Midbrain (tissue), 1 donor: ENCODE measurements at regions not wholly inside any gene's neighbourhood (a gene's known extent, or its start where the extent isn't known, plus 50 kb on each side); places are given as distances from the start of the nearest gene placed in this dataset.
"Not testable (repeated sequence)": the region's sequence is repeated elsewhere in the genome, so short reads cannot be mapped to it uniquely, and the experiment has no call there.

Experiments
- DNase-seq: peaks from one replicate; lab custom pipeline; 2025; lab: John Stamatoyannopoulos, UW

- DNase-seq, result no peak
These were observed 108.3 kb upstream of the CPSF6 start for GRCh38 chr12:69131077-69131476.

- no peak for DNase-seq
These were observed 102.3 kb upstream of the CPSF6 start for GRCh38 chr12:69136931-69137613.

- no peak for DNase-seq
These were observed 98.3 kb upstream of the CPSF6 start for GRCh38 chr12:69141074-69141473.

GRCh38 chr12:69149270-69149669 is 90.1 kb upstream of the CPSF6 start:
- DNase-seq, result no peak

GRCh38 chr12:69150083-69150795 is 89.1 kb upstream of the CPSF6 start:
- no peak for DNase-seq

- DNase-seq, result no peak
These were observed 88.6 kb upstream of the CPSF6 start for GRCh38 chr12:69150796-69151127.

GRCh38 chr12:69151254-69151764 is 88.1 kb upstream of the CPSF6 start:
- DNase-seq, result no peak

GRCh38 chr12:69154585-69155363 is 84.6 kb upstream of the CPSF6 start:
- DNase-seq, result peak; percentile 73

- peak; percentile 84 for DNase-seq
These were observed 82.2 kb upstream of the CPSF6 start for GRCh38 chr12:69157023-69157655.

- no peak for DNase-seq
These were observed 77.5 kb upstream of the CPSF6 start for GRCh38 chr12:69161829-69162228.

GRCh38 chr12:69163681-69164362 is 75.5 kb upstream of the CPSF6 start:
- no peak for DNase-seq

- DNase-seq, result no peak
These were observed 71.7 kb upstream of the CPSF6 start for GRCh38 chr12:69167648-69168165.

- DNase-seq, result no peak
These were observed 71.0 kb upstream of the CPSF6 start for GRCh38 chr12:69168363-69168762.

- no peak for DNase-seq
These were observed 70.5 kb upstream of the CPSF6 start for GRCh38 chr12:69168828-69169227.

GRCh38 chr12:69170293-69170692 is 69.1 kb upstream of the CPSF6 start:
- no peak for DNase-seq

- no peak for DNase-seq
These were observed 67.5 kb upstream of the CPSF6 start for GRCh38 chr12:69171881-69172280.

GRCh38 chr12:69172491-69172890 is 66.9 kb upstream of the CPSF6 start:
- no peak for DNase-seq

GRCh38 chr12:69173368-69173767 is 66.0 kb upstream of the CPSF6 start:
- DNase-seq, result peak; percentile 22

GRCh38 chr12:69179786-69180185 is 59.6 kb upstream of the CPSF6 start:
- DNase-seq, result no peak

GRCh38 chr12:69187572-69187971 is 51.8 kb upstream of the CPSF6 start:
- not testable (repeated sequence) for DNase-seq

GRCh38 chr12:69189378-69189978 is 49.9 kb upstream of the CPSF6 start:
- DNase-seq, result no peak
